IMR-90 (cell line): ENCODE measurements at regions not wholly inside any gene's neighbourhood (a gene's known extent, or its start where the extent isn't known, plus 50 kb on each side); places are given as distances from the start of the nearest gene placed in this dataset.

Experiments
- BHLHE40 ChIP-seq: fragments of 150-350 bp; IDR thresholded peaks from 2 replicates; pipeline ENCODE4 v1.6.1; 2016; ENCODE audit warnings: mild to moderate bottlenecking, low read depth, low read length
- CEBPB ChIP-seq: IDR thresholded peaks from 2 replicates; pipeline ENCODE4 v1.6.1; 2012; ENCODE audit warnings: low read depth, low read length, improper control_type of control experiment
- MAFK ChIP-seq: IDR thresholded peaks from 2 replicates; pipeline ENCODE4 v1.6.1; 2012; ENCODE audit warnings: low read depth, low read length, improper control_type of control experiment
- MAZ ChIP-seq: IDR thresholded peaks from 2 replicates; pipeline ENCODE4 v1.6.1; 2012; ENCODE audit warnings: low read depth, mild to moderate bottlenecking, low read length, improper control_type of control experiment, moderate library complexity, borderline replicate concordance
- POLR2A ChIP-seq: IDR thresholded peaks from 2 replicates; pipeline ENCODE4 v1.6.1; 2012; ENCODE audit warnings: mild to moderate bottlenecking, low read depth, low read length
- RAD21 ChIP-seq: IDR thresholded peaks from 2 replicates; pipeline ENCODE4 v1.6.1; 2012; ENCODE audit warnings: low read length, improper control_type of control experiment
- SMC3 ChIP-seq: fragments of 150-350 bp; IDR thresholded peaks from 2 replicates; pipeline ENCODE4 v1.6.1; 2016; ENCODE audit warnings: low read depth, mild to moderate bottlenecking, antibody characterized with exemption, low read length, moderate library complexity
- TF ChIP-seq, protein P1 (sequence below): conservative IDR thresholded peaks from 2 replicates; pipeline ENCODE4 v1.5.1; 2012; ENCODE audit warnings: mild to moderate bottlenecking, low read depth, low read length, improper control_type of control experiment
- TF ChIP-seq, protein P2 (sequence below): fragments of 150-350 bp; IDR thresholded peaks from 2 replicates; pipeline ENCODE4 v1.6.1; 2017; ENCODE audit warnings: mild to moderate bottlenecking, antibody characterized with exemption, low read length, low read depth

GRCh38 chr1:10960411-10961299 is 51.8 kb upstream of the TARDBP start:
- TF ChIP-seq MAFK, result peak; percentile 62
- TF ChIP-seq, protein P1, sequence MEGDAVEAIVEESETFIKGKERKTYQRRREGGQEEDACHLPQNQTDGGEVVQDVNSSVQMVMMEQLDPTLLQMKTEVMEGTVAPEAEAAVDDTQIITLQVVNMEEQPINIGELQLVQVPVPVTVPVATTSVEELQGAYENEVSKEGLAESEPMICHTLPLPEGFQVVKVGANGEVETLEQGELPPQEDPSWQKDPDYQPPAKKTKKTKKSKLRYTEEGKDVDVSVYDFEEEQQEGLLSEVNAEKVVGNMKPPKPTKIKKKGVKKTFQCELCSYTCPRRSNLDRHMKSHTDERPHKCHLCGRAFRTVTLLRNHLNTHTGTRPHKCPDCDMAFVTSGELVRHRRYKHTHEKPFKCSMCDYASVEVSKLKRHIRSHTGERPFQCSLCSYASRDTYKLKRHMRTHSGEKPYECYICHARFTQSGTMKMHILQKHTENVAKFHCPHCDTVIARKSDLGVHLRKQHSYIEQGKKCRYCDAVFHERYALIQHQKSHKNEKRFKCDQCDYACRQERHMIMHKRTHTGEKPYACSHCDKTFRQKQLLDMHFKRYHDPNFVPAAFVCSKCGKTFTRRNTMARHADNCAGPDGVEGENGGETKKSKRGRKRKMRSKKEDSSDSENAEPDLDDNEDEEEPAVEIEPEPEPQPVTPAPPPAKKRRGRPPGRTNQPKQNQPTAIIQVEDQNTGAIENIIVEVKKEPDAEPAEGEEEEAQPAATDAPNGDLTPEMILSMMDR, result peak; percentile 73
- no peak for TF ChIP-seq POLR2A
- no peak for TF ChIP-seq CEBPB
- TF ChIP-seq, protein P2, sequence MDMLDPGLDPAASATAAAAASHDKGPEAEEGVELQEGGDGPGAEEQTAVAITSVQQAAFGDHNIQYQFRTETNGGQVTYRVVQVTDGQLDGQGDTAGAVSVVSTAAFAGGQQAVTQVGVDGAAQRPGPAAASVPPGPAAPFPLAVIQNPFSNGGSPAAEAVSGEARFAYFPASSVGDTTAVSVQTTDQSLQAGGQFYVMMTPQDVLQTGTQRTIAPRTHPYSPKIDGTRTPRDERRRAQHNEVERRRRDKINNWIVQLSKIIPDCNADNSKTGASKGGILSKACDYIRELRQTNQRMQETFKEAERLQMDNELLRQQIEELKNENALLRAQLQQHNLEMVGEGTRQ, result no peak
- peak; percentile 41 for TF ChIP-seq SMC3
- peak; percentile 61 for TF ChIP-seq RAD21
- peak; percentile 33; the same call in 1 of the 2 replicates for TF ChIP-seq MAZ
- TF ChIP-seq BHLHE40, result no peak
